WTC11 (cell line): ENCODE measurements at regions not wholly inside any gene's neighbourhood (a gene's known extent, or its start where the extent isn't known, plus 50 kb on each side); places are given as distances from the start of the nearest gene placed in this dataset.

Experiments used
- ATAC-seq: fragments of 200-7000 bp; cut with Tn5 transposase; 2 replicates; pipeline ENCODE4 v1.10.0; 2021; ENCODE audit warnings: mild to moderate bottlenecking, moderate library complexity
- CTCF ChIA-PET: fragments of 300-600 bp; sonication (Branson Sonifier 250); formaldehyde crosslinking; loops from one replicate; lab custom pipeline; 2021; ENCODE audit warnings: antibody characterized with exemption; lab: Charles Lee
- POLR2A ChIA-PET: fragments of 350-600 bp; sonication (Branson Sonifier 250); formaldehyde crosslinking; loops from one replicate; lab custom pipeline; 2021; ENCODE audit warnings: antibody characterized with exemption; lab: Charles Lee
- DNase-seq: peaks from one replicate; pipeline ENCODE4 v3.0.0; 2021; ENCODE audit warnings: low spot score
- H3K27ac Mint-ChIP-seq: 2 replicates; pipeline ENCODE4 v1.8.0; 2021; ENCODE audit warnings: mixed read lengths
- H3K27me3 Mint-ChIP-seq: 2 replicates; pipeline ENCODE4 v1.8.0; 2021; ENCODE audit warnings: low read depth, mild to moderate bottlenecking, moderate library complexity, mixed read lengths
- H3K36me3 Mint-ChIP-seq: 2 replicates; pipeline ENCODE4 v1.8.0; 2021; ENCODE audit warnings: mixed read lengths
- H3K4me1 Mint-ChIP-seq: 2 replicates; pipeline ENCODE4 v1.8.0; 2022; ENCODE audit warnings: mixed read lengths
- H3K4me3 Mint-ChIP-seq: 2 replicates; pipeline ENCODE4 v1.8.0; 2021; ENCODE audit warnings: mild to moderate bottlenecking, moderate library complexity, mixed read lengths
- H3K9me3 Mint-ChIP-seq: 2 replicates; pipeline ENCODE4 v1.8.0; 2021; ENCODE audit warnings: mixed read lengths
- ELF4 ChIP-seq: sonication (generic); formaldehyde crosslinking; IDR thresholded peaks from 2 replicates; pipeline ENCODE4 v1.8.1; 2022; ENCODE audit warnings: low read depth, mild to moderate bottlenecking, moderate library complexity, missing genetic modification reagents
- FOXK1 ChIP-seq: sonication (generic); formaldehyde crosslinking; IDR thresholded peaks from 2 replicates; pipeline ENCODE4 v1.8.0; 2022; ENCODE audit warnings: mild to moderate bottlenecking, moderate library complexity, missing genetic modification reagents
- GRHL2 ChIP-seq: fragments of 250-450 bp; sonication (Bioruptor Pico); IDR thresholded peaks from 2 replicates; pipeline ENCODE4 v1.8.0; 2022; ENCODE audit warnings: mild to moderate bottlenecking, moderate library complexity; ENCODE audit not compliant: insufficient replicate concordance, severe bottlenecking
- GTF2I ChIP-seq: fragments of 250-450 bp; sonication (Bioruptor Pico); conservative IDR thresholded peaks from 2 replicates; pipeline ENCODE4 v1.4.0; 2021; ENCODE audit warnings: mild to moderate bottlenecking
- NFYB ChIP-seq: sonication (generic); formaldehyde crosslinking; conservative IDR thresholded peaks from 2 replicates; pipeline ENCODE4 v1.8.0; 2022; ENCODE audit warnings: low read depth, missing genetic modification reagents
- NR3C1 ChIP-seq: sonication (generic); formaldehyde crosslinking; conservative IDR thresholded peaks from 2 replicates; pipeline ENCODE4 v1.8.1; 2023; ENCODE audit warnings: low read depth, mild to moderate bottlenecking, missing genetic modification reagents
- OVOL2 ChIP-seq: fragments of 250-450 bp; sonication (Bioruptor Pico); IDR thresholded peaks from 2 replicates; pipeline ENCODE4 v1.9.0; 2021; ENCODE audit warnings: mild to moderate bottlenecking, borderline replicate concordance
- RELA ChIP-seq: sonication (generic); formaldehyde crosslinking; IDR thresholded peaks from 2 replicates; pipeline ENCODE4 v1.8.1; 2022; ENCODE audit warnings: missing genetic modification reagents, mild to moderate bottlenecking, borderline replicate concordance
- TEAD1 ChIP-seq: sonication (generic); formaldehyde crosslinking; IDR thresholded peaks from 2 replicates; pipeline ENCODE4 v1.8.0; 2022; ENCODE audit warnings: mild to moderate bottlenecking, missing genetic modification reagents
- TP53 ChIP-seq: sonication (generic); formaldehyde crosslinking; IDR thresholded peaks from 2 replicates; pipeline ENCODE4 v1.8.1; 2023; ENCODE audit warnings: mild to moderate bottlenecking, missing genetic modification reagents
- ZNF121 ChIP-seq: sonication (generic); formaldehyde crosslinking; IDR thresholded peaks from 2 replicates; pipeline ENCODE4 v1.8.0; 2023; ENCODE audit warnings: missing genetic modification reagents
- TF ChIP-seq, protein P1 (sequence below): sonication (generic); formaldehyde crosslinking; IDR thresholded peaks from 2 replicates; pipeline ENCODE4 v1.8.0; 2022; ENCODE audit warnings: mild to moderate bottlenecking, missing genetic modification reagents
- TF ChIP-seq, protein P2 (sequence below): sonication (generic); formaldehyde crosslinking; IDR thresholded peaks from 2 replicates; pipeline ENCODE4 v1.8.1; 2022; ENCODE audit warnings: mild to moderate bottlenecking, moderate library complexity, missing genetic modification reagents
- TF ChIP-seq, protein P3 (sequence below): fragments of 250-450 bp; sonication (Bioruptor Pico); conservative IDR thresholded peaks from 2 replicates; pipeline ENCODE4 v1.9.0; 2021; ENCODE audit warnings: mild to moderate bottlenecking
- TF ChIP-seq, protein P4 (sequence below): fragments of 200-600 bp; IDR thresholded peaks from 2 replicates; pipeline ENCODE4 v1.8.0; 2022; ENCODE audit warnings: antibody characterized with exemption

DNA sequence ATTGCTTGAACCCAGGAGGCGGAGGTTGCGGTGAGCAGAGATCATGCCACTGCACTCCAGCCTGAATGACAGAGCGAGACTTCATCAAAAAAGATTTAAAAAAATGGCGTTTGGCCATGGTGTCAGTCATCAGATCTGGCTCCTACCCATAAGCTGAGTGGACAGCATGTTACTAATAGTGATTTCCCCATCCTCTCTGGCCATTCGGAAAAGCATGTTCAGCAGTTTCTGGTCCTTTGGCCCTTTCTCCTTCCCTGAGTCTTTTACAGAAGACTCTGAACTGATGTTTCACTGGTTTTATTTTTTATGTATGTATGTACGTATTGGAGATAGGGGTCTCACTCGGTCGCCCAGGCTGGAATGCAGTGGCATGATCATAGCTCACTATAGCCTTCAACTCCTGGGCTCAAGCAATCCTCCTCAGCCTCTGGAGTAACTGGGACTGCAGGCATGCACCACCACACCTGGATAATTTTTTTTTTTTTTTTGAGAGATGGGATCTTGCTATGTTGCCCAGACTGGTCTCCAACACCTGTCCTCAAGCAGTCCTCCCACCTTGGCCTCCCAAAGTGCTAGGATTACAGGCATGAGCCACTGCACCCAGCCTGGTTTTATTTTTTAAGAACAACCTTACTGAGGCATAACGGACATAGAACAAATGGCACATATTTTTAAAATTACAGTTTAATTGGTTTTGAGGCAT is 84.2 kb upstream of the CNKSR3 start:
- TF ChIP-seq ZNF121 (CRISPR knock-in tag), result 0 out of 2 replicates have a peak, but pooled peaks have one; percentile 3
- TF ChIP-seq ELF4 (CRISPR knock-in tag), result no peak
- no peaks in the 10 kb centered on the region for H3K36me3 Mint-ChIP-seq
- H3K27me3 Mint-ChIP-seq, result no peaks in the 10 kb centered on the region
- H3K4me3 Mint-ChIP-seq, result no peak overlapping the region
- no peak overlapping the region for H3K27ac Mint-ChIP-seq
- H3K9me3 Mint-ChIP-seq, result no peaks in the 10 kb centered on the region
- DNase-seq, result no peak
- no peak for ATAC-seq
- peaks cover 26% of the 10 kb centered on the region for H3K4me1 Mint-ChIP-seq
- ChIA-PET POLR2A (no interaction called here), CTCF (no interaction called here)

DNA sequence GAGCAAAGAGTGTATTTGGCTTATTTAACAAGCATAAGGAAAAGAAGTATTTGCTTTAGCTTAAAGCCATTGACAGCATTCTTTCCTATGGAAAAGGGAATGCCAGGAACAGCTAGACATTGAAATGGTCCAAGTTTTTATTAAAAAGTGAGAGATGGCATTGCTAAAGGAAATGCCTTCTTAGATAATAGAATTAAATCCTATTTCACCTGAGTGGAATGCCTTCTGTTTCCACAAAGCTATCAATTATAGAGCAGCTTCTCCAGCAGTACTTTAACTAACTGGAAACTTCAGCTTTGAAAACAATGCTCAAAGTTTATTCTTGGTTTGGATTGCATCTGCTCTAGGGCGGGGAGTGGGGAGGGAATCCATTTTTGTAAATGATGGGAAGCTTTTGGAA is 85.1 kb upstream of the CNKSR3 start:
- Mint-ChIP-seq H3K4me3 (no peak overlapping the region), H3K27me3 (no peaks in the 10 kb centered on the region), H3K9me3 (no peaks in the 10 kb centered on the region), H3K27ac (no peak overlapping the region), H3K36me3 (no peaks in the 10 kb centered on the region), H3K4me1 (peaks cover 26% of the 10 kb centered on the region)
- ATAC-seq (no peak), DNase-seq (no peak)
- ChIA-PET POLR2A (no interaction called here), CTCF (interaction anchor here (0.9 to 1.2 kb wide), 3 partner anchors 80 to 95 kb away, joined by 3 read pairs; partner anchors contain the start of gene CNKSR3)
- TF ChIP-seq, protein P1, sequence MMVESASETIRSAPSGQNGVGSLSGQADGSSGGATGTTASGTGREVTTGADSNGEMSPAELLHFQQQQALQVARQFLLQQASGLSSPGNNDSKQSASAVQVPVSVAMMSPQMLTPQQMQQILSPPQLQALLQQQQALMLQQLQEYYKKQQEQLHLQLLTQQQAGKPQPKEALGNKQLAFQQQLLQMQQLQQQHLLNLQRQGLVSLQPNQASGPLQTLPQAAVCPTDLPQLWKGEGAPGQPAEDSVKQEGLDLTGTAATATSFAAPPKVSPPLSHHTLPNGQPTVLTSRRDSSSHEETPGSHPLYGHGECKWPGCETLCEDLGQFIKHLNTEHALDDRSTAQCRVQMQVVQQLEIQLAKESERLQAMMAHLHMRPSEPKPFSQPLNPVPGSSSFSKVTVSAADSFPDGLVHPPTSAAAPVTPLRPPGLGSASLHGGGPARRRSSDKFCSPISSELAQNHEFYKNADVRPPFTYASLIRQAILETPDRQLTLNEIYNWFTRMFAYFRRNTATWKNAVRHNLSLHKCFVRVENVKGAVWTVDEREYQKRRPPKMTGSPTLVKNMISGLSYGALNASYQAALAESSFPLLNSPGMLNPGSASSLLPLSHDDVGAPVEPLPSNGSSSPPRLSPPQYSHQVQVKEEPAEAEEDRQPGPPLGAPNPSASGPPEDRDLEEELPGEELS (CRISPR knock-in tag), result no peak
- no peak for TF ChIP-seq TP53 (CRISPR knock-in tag)
- TF ChIP-seq, protein P2, sequence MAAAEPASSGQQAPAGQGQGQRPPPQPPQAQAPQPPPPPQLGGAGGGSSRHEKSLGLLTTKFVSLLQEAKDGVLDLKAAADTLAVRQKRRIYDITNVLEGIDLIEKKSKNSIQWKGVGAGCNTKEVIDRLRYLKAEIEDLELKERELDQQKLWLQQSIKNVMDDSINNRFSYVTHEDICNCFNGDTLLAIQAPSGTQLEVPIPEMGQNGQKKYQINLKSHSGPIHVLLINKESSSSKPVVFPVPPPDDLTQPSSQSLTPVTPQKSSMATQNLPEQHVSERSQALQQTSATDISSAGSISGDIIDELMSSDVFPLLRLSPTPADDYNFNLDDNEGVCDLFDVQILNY (CRISPR knock-in tag), result no peak
- no peak for TF ChIP-seq NR3C1
- no peak for TF ChIP-seq RELA (CRISPR knock-in tag)

DNA sequence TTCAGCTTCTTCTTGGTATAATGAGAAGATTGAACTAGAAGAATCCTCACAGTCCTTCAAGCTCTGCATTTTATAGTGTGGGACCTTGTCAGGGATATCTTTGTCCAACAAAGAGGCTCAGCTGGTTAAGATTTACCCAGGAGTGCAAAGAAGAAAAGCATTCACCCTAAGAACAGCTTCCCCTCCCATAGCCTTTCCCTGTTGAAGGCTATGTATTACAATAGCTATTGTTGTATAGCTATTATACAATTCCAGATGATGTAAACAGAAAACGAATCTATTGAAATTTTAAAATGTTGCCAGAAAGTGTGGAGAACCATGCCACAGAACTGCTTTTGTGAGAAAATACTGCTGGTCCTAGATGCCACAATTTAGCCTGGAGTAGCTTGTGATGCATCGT is 85.5 kb upstream of the CNKSR3 start:
- Mint-ChIP-seq H3K9me3 (no peaks in the 10 kb centered on the region), H3K36me3 (no peaks in the 10 kb centered on the region), H3K27me3 (no peaks in the 10 kb centered on the region), H3K4me3 (no peak overlapping the region), H3K4me1 (peaks cover 26% of the 10 kb centered on the region), H3K27ac (no peak overlapping the region)
- TF ChIP-seq, protein P1 (CRISPR knock-in tag), result no peak
- no peak for TF ChIP-seq OVOL2 (CRISPR knock-in tag)
- TF ChIP-seq TEAD1 (CRISPR knock-in tag), result no peak
- no peak for TF ChIP-seq FOXK1 (CRISPR knock-in tag)
- no peak for TF ChIP-seq RELA (CRISPR knock-in tag)
- TF ChIP-seq, protein P3, sequence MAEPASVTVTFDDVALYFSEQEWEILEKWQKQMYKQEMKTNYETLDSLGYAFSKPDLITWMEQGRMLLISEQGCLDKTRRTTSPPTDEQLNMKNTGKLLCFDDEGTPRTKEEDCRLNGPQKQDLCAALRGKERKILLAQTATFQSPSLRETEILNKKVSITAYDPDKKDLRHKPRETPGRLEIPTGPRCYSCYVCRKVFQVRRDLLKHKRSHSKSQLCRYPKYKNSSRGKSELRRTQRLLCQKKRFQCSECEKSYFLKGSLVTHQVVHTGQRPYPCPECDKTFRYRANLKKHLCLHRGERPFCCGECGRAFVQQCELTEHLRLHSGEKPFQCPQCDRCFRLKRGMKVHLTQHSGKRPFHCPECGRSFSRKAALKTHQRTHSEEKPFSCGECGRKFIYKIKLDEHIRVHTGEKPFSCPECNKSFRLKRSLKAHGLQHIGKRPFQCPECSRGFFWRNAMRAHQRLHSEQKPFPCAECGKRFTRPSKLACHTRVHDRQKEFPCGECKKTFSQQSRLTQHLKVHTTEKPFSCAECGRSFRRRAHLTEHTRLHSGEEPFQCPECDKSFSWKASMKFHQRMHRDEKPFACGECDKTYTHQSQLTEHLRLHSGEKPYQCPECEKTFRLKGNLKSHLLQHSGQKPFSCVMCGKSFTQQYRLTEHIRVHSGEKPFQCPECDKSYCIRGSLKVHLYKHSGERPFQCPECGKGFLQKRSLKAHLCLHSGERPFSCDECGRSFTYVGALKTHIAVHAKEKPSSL (CRISPR knock-in tag), result no peak
- TF ChIP-seq GRHL2, result no peak
- no peak for TF ChIP-seq GTF2I (CRISPR knock-in tag)
- no peak for TF ChIP-seq NFYB (CRISPR knock-in tag)
- TF ChIP-seq, protein P4, sequence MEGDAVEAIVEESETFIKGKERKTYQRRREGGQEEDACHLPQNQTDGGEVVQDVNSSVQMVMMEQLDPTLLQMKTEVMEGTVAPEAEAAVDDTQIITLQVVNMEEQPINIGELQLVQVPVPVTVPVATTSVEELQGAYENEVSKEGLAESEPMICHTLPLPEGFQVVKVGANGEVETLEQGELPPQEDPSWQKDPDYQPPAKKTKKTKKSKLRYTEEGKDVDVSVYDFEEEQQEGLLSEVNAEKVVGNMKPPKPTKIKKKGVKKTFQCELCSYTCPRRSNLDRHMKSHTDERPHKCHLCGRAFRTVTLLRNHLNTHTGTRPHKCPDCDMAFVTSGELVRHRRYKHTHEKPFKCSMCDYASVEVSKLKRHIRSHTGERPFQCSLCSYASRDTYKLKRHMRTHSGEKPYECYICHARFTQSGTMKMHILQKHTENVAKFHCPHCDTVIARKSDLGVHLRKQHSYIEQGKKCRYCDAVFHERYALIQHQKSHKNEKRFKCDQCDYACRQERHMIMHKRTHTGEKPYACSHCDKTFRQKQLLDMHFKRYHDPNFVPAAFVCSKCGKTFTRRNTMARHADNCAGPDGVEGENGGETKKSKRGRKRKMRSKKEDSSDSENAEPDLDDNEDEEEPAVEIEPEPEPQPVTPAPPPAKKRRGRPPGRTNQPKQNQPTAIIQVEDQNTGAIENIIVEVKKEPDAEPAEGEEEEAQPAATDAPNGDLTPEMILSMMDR, result no peak
- no peak for DNase-seq
- CTCF ChIA-PET, result interaction anchor here (0.9 to 1.2 kb wide), 4 partner anchors 39 to 96 kb away, joined by 3 to 4 read pairs (median 3); partner anchors contain the start of gene CNKSR3
- ATAC-seq, result no peak
- POLR2A ChIA-PET, result no interaction called here
